ENCODE measurements at regions not wholly inside any gene's neighbourhood (a gene's known extent, or its start where the extent isn't known, plus 50 kb on each side); places are given as distances from the start of the nearest gene placed in this dataset.

- no peak for DNase-seq
Measured at GRCh38 chr11:15861256-15861655, 495.1 kb downstream of the SOX6 start.

- DNase-seq = no peak
Measured at GRCh38 chr11:15863411-15863810, 492.9 kb downstream of the SOX6 start.

GRCh38 chr11:15864026-15864805 is 492.1 kb downstream of the SOX6 start:
- no peak for DNase-seq

GRCh38 chr11:15865212-15865987 is 490.9 kb downstream of the SOX6 start:
- DNase-seq = no peak

- DNase-seq = no peak
Measured at GRCh38 chr11:15867871-15868270, 488.5 kb downstream of the SOX6 start.

- DNase-seq = no peak
Measured at GRCh38 chr11:15870911-15871310, 485.4 kb downstream of the SOX6 start.

GRCh38 chr11:15871904-15872626 is 484.3 kb downstream of the SOX6 start:
- DNase-seq = no peak

GRCh38 chr11:15873501-15873900 is 482.8 kb downstream of the SOX6 start:
- DNase-seq = no peak

- DNase-seq = no peak
Measured at GRCh38 chr11:15874704-15875103, 481.6 kb downstream of the SOX6 start.

GRCh38 chr11:15875393-15875792 is 481.0 kb downstream of the SOX6 start:
- no peak for DNase-seq

GRCh38 chr11:15875943-15876342 is 480.4 kb downstream of the SOX6 start:
- DNase-seq = no peak

GRCh38 chr11:15878756-15879155 is 477.6 kb downstream of the SOX6 start:
- DNase-seq = no peak

GRCh38 chr11:15880291-15880690 is 476.1 kb downstream of the SOX6 start:
- DNase-seq = no peak

GRCh38 chr11:15882876-15883454 is 473.4 kb downstream of the SOX6 start:
- no peak for DNase-seq

- peak; percentile 61 for DNase-seq
Measured at GRCh38 chr11:15883455-15883920, 472.9 kb downstream of the SOX6 start.

- peak; percentile 52 for DNase-seq
Measured at GRCh38 chr11:15884141-15884540, 472.2 kb downstream of the SOX6 start.

- DNase-seq = no peak
Measured at GRCh38 chr11:15884777-15885540, 471.4 kb downstream of the SOX6 start.

GRCh38 chr11:15885854-15886253 is 470.5 kb downstream of the SOX6 start:
- no peak for DNase-seq

GRCh38 chr11:15886299-15886698 is 470.0 kb downstream of the SOX6 start:
- no peak for DNase-seq

GRCh38 chr11:15886866-15887265 is 469.5 kb downstream of the SOX6 start:
- DNase-seq = peak; percentile 27

- no peak for DNase-seq
Measured at GRCh38 chr11:15888556-15889345, 467.6 kb downstream of the SOX6 start.
